D721Med (cell line): ENCODE measurements at regions not wholly inside any gene's neighbourhood (a gene's known extent, or its start where the extent isn't known, plus 50 kb on each side); places are given as distances from the start of the nearest gene placed in this dataset.

Experiments used
- DNase-seq: peaks from one replicate; pipeline ENCODE4 v3.0.0; 2011; ENCODE audit warnings: low spot score; ENCODE audit not compliant: insufficient read length
- FAIRE-seq: peaks from 2 replicates; lab custom pipeline; 2011; peaks lifted over from hg19 to GRCh38; lab: Jason Lieb, UNC
- CTCF ChIP-seq: IDR thresholded peaks from 2 replicates; pipeline ENCODE4 v1.5.1; 2012; ENCODE audit warnings: mild to moderate bottlenecking, control low read depth; ENCODE audit not compliant: insufficient read depth; ENCODE audit errors: missing control alignments

DNA sequence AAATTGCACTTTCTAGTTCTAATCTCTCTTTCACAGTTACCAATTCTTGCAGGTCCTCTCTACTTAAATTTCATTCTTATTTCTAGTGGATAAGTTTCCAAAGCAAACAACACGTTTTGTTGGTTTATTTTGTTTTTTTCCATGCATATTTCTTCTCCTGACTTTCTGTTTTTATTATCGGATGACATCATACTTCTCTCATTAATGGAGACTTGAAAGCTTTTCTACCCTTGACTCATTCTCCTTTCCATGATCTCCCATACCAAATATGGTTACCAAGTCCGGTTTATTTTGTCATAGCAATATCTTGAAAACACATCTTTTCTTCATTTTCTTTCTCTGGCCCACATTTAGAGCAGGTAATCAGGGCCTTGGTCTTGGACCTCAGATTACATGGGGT is 796.5 kb downstream of the GALC start:
- FAIRE-seq (no peak), DNase-seq (no peak)
- no peak for TF ChIP-seq CTCF

GRCh38 chr14:87187786-87188185 is 805.2 kb downstream of the GALC start:
- FAIRE-seq (no peak), DNase-seq (no peak)
- TF ChIP-seq CTCF = no peak

DNA sequence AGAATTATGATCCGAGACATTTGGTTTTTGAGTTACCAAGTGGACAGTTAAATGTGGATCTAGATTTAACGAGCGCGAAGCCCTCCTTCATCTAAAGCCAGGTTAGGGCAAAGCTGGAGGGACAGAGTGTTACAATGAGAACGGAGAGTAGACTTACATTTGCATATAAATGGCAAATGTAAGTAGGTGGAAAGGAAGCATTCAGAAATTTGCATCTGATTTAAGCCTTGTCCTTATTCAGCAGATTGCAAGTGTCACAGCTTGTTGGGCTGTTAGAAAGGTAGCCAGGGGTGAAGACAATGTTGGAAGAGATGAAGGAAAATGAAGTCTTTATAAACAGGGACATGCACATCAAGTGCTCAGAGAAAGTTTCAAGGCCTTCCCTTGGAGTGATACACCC is 806.2 kb downstream of the GALC start:
- FAIRE-seq = no peak
- no peak for TF ChIP-seq CTCF
- no peak for DNase-seq

DNA sequence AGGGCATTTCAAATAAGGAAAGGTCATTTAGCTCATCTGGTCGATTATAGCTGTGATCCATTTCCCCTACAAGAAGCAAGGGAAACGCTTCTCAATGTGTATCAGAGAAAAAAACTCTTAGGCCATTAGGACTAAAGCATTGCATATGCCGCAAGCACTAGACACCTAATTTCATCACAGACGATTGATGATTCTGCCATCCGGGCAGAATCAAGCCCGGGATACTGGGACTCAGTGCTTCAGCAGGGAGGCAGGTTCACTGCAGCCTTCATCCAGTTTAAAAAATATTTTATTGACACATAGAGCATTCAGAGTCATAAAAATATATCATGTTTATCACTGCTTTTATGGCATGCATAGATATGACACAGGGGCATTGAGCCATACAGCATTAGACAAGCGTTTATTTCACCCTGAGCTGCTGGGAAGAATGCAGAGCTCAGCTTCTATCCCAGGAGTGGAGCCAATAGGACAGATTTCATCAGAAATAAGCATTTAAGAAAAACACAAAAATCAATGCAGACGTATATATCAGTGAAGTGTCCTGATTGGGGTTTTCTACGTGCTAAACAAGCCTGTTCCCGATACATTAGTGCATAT is 806.9 kb downstream of the GALC start:
- TF ChIP-seq CTCF = no peak
- DNase-seq = no peak
- no peak for FAIRE-seq

DNA sequence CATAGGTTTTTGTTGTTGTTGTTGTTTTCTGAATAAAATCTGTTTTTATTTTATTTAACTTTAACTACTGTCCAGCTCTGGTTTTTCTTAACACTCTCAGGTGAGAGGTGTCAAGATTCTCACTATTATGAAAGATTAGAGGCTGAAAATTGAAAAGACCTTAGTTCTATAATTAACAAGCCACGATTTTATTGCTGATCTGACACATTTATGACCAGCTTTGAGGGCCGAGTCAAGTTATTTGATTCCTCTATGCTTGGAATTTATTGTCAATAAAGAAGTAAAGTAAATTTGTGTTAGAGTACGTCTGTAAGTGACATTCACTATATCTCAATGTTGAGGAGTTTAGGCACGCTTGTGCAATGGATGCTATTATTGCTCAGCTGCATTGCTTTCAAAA is 808.8 kb downstream of the GALC start:
- no peak for TF ChIP-seq CTCF
- FAIRE-seq (no peak), DNase-seq (no peak)

DNA sequence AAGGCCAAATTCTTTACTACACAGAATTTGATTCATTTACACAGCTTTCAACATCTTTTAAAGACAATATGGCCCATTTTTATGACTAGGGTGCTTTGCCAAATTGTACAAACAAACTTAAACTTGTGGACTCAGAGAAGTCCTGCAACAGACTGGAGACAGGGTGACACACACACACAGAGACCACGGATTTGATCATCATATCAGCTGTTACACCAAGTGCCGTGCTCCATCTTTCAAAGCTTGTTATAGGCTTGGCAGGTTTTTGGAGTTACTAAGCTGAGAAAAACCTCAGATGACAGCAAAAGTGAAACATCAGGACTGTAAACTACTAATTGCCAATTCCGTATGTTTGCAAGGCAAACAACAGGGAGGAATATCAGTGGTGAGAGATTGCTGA is 811.7 kb downstream of the GALC start:
- no peak for FAIRE-seq
- no peak for TF ChIP-seq CTCF
- DNase-seq = no peak

- FAIRE-seq (no peak), DNase-seq (no peak)
- no peak for TF ChIP-seq CTCF
Observed at GRCh38 chr14:87179936-87180335, 813.0 kb downstream of the GALC start.
